ENCODE measurements at regions not wholly inside any gene's neighbourhood (a gene's known extent, or its start where the extent isn't known, plus 50 kb on each side); places are given as distances from the start of the nearest gene placed in this dataset.
"Not testable (repeated sequence)": the region's sequence is repeated elsewhere in the genome, so short reads cannot be mapped to it uniquely, and the experiment has no call there.

DNA sequence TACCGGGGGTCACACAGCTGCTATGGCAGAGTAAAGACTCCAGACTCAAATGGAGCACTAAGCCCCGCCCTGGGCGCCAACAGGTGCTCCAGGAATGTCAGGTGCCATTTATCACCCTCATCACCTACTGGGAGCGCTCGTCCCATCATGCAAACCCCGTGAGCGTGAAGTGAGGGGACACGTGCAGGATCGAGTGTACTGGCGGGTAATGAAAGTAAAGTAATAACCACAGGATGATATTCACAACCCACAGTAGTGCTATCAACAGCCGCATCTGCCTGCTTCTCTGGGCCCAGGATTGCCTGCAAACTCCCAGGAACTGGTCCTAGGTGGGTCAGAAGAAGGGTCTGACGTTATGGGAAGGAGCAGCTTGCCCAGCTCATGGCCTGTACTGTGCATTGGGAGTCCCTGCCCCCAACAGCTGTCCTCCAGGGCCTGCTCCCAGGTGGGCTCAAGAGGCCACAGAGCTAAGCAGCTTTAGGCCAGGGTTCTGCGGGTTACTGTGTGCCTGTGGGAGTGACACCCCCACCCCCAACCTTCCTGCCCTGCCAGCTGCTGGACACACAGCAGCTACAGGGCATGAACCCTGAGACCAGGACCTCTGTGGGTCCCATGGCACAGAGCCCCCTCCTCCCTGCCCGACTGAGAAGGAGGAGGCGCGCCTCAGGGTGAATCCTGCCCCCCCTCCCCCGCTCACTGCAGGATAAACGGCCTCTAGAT is 120.5 kb upstream of the SULF2 start:
- no peaks in the 10 kb centered on the region for H3K9me3 ChIP-seq (ENCODE audit: control insufficient read depth, insufficient read depth, low read depth, low read length)
- H3K4me3 ChIP-seq (ENCODE audit: low read depth, low read length): no peak overlapping the region
- no peak overlapping the region for H3K27ac ChIP-seq (ENCODE audit: low read depth, low read length)
- H3K9ac ChIP-seq (ENCODE audit: low read length): no peak overlapping the region
- no peaks in the 10 kb centered on the region for H3K27me3 ChIP-seq (ENCODE audit: control insufficient read depth, insufficient read depth, low read length)
- H3K4me1 ChIP-seq (ENCODE audit: control insufficient read depth, insufficient read depth, low read length): peaks cover 8% of the 10 kb centered on the region; the same call in 1 of the 2 replicates
- no peaks in the 10 kb centered on the region for H3K36me3 ChIP-seq (ENCODE audit: control insufficient read depth, insufficient read depth, low read length)

DNA sequence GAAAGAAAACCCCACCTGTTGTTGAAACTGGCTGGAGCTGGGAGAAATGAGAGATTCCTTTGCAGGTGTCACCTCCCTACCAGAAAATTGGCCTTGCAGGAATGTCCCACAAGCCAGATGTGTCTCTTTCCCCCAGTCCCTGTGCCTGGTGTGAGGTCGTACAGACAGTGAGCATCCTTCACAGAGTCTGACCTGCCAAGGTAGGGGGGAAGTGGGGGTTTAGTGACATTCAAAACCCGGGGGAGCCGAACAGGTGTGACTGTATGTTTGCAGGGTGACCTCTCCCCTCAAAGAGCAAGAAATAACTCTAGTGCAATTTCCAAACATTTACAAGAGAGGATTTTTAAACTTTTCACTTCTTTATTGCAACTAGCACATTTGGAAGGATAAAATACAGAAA is 117.7 kb upstream of the SULF2 start:
- H3K4me3 ChIP-seq (ENCODE audit: low read depth, low read length); H3K36me3 ChIP-seq (ENCODE audit: control insufficient read depth, insufficient read depth, low read length); H3K4me1 ChIP-seq (ENCODE audit: control insufficient read depth, insufficient read depth, low read length); H3K9me3 ChIP-seq (ENCODE audit: control insufficient read depth, insufficient read depth, low read depth, low read length); H3K27me3 ChIP-seq (ENCODE audit: control insufficient read depth, insufficient read depth, low read length); H3K27ac ChIP-seq (ENCODE audit: low read depth, low read length); H3K9ac ChIP-seq (ENCODE audit: low read length): not testable (repeated sequence)

DNA sequence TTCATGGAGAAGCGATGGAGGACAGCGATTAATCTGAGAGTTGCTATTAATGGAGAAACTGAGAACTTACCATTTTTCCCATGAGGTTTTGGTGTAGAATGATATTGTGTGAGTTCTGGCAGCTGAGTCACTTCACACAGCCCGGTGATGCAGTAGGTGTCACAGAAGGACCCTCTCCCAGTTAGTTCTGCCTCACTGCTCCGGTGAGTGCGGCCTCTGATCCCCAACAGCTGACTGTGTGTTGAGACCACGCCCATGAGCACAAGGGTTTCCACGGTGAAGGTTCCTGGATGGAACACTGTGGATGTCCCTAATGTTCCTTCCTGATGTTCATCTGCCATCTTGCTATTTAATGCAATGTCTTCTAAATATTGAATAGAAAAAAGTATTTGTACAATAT is 114.0 kb upstream of the SULF2 start:
- H3K4me3 ChIP-seq (ENCODE audit: low read depth, low read length); H3K27ac ChIP-seq (ENCODE audit: low read depth, low read length); H3K4me1 ChIP-seq (ENCODE audit: control insufficient read depth, insufficient read depth, low read length); H3K36me3 ChIP-seq (ENCODE audit: control insufficient read depth, insufficient read depth, low read length); H3K9me3 ChIP-seq (ENCODE audit: control insufficient read depth, insufficient read depth, low read depth, low read length); H3K27me3 ChIP-seq (ENCODE audit: control insufficient read depth, insufficient read depth, low read length); H3K9ac ChIP-seq (ENCODE audit: low read length): not testable (repeated sequence)

DNA sequence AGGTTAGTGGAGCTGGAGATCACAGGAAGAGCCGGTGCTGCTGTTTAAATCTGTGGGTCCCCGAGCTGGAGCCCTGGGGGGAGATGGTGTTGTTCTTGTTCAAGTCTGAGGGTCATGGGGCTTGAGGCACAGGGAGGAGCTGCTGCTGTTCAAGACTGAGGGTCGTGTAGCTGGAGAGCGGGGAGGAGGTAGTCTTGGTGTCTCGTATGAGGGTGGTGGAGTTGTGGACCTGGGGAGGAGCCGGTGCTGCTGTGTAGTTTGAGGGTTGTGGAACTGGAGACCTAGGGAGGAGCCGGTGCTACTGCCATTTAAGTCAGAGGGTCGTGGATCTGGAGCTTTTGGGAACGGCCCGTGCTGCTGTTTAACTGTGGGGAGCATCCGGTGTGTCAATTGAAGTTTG is 112.2 kb upstream of the SULF2 start:
- Histone ChIP-seq H3K4me1 (ENCODE audit: control insufficient read depth, insufficient read depth, low read length) (no peaks in the 10 kb centered on the region), H3K9me3 (ENCODE audit: control insufficient read depth, insufficient read depth, low read depth, low read length) (no peaks in the 10 kb centered on the region), H3K9ac (ENCODE audit: low read length) (no peak overlapping the region), H3K27me3 (ENCODE audit: control insufficient read depth, insufficient read depth, low read length) (no peaks in the 10 kb centered on the region), H3K36me3 (ENCODE audit: control insufficient read depth, insufficient read depth, low read length) (no peaks in the 10 kb centered on the region), H3K4me3 (ENCODE audit: low read depth, low read length) (no peak overlapping the region), H3K27ac (ENCODE audit: low read depth, low read length) (no peak overlapping the region)

DNA sequence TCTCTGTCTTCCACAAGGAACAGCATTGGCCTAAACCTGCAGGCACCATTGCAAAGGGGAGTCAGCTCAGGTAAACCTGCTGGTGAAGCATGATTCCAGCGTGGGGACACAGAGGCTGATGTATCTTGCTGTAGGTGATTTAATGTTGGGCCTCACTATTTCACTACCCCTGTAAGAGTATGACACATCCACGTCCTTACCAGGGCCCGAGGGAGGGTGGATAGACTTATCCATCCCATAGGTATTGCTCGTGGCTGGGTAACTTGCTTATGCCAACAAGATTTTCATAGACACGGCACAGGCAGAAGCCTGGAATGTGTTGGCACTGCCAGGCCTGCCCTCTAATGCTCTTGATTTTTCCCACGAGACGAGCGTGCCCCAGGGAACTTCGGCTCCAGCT is 107.4 kb upstream of the SULF2 start:
- not testable (repeated sequence) for H3K9ac ChIP-seq (ENCODE audit: low read length); H3K36me3 ChIP-seq (ENCODE audit: control insufficient read depth, insufficient read depth, low read length); H3K27ac ChIP-seq (ENCODE audit: low read depth, low read length); H3K4me1 ChIP-seq (ENCODE audit: control insufficient read depth, insufficient read depth, low read length); H3K27me3 ChIP-seq (ENCODE audit: control insufficient read depth, insufficient read depth, low read length); H3K4me3 ChIP-seq (ENCODE audit: low read depth, low read length); H3K9me3 ChIP-seq (ENCODE audit: control insufficient read depth, insufficient read depth, low read depth, low read length)

DNA sequence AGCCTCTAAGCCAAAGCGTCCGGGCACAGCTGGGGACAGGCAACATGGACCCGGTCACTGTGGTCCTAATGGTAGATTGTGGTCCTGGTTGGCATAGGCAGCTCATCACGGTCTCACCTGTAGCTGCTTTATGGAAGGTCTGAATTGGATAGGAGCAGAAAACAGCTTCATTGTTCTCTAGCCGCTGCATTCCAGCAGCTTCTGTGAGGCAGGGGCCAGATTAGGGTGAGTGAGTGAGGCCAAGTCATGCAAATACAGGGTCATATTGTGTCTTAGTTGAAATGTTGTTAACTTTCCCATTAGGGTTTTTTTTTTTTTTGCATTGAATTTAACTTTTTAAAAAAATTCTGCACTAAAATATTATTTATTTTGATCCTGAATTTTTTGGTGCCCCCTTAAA is 105.4 kb upstream of the SULF2 start:
- H3K27ac ChIP-seq (ENCODE audit: low read depth, low read length); H3K4me3 ChIP-seq (ENCODE audit: low read depth, low read length); H3K9ac ChIP-seq (ENCODE audit: low read length); H3K36me3 ChIP-seq (ENCODE audit: control insufficient read depth, insufficient read depth, low read length); H3K27me3 ChIP-seq (ENCODE audit: control insufficient read depth, insufficient read depth, low read length); H3K4me1 ChIP-seq (ENCODE audit: control insufficient read depth, insufficient read depth, low read length); H3K9me3 ChIP-seq (ENCODE audit: control insufficient read depth, insufficient read depth, low read depth, low read length): not testable (repeated sequence)

DNA sequence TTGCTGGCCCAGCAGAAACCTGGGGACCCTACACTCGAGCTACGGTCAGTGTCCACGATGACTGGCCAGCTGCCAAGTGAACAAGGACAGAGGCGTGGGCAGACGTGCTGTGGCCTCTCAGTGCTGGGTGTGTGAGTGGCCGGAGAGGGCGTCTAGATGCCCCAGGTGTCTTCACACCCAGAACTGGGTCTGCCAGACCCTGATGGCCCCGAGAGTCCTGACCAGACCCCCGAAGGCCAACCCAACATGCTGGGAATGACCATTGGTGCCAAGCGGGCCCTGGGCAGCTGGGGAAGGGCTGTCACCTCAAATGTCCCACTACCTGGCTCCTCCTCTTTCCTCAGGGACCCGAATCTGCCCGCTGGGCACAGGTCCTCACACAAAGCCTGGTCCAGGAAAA is 104.5 kb upstream of the SULF2 start:
- H3K4me1 ChIP-seq (ENCODE audit: control insufficient read depth, insufficient read depth, low read length); H3K27me3 ChIP-seq (ENCODE audit: control insufficient read depth, insufficient read depth, low read length); H3K27ac ChIP-seq (ENCODE audit: low read depth, low read length); H3K9ac ChIP-seq (ENCODE audit: low read length); H3K4me3 ChIP-seq (ENCODE audit: low read depth, low read length); H3K36me3 ChIP-seq (ENCODE audit: control insufficient read depth, insufficient read depth, low read length); H3K9me3 ChIP-seq (ENCODE audit: control insufficient read depth, insufficient read depth, low read depth, low read length): not testable (repeated sequence)

DNA sequence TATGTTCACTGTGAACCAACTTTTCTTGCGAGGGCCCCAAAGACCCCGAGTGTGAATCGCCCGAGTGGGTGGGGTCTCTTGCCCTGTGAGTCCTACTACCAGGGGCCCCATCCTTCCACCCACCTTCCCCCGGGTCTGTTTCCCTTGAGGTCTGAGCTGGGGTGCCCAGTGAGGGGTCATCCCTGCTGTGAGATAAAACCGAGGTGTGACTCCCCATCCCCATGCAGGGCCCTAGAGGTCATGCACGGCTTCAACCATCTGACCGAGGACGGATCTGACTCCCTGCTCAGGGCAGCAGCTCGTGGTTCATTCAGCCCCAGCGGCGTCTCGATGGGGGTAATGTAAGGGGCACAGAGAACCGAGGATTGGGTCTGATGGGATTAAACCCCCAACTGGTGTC is 103.1 kb upstream of the SULF2 start:
- Histone ChIP-seq H3K27me3 (ENCODE audit: control insufficient read depth, insufficient read depth, low read length) (no peaks in the 10 kb centered on the region), H3K4me3 (ENCODE audit: low read depth, low read length) (no peak overlapping the region), H3K9me3 (ENCODE audit: control insufficient read depth, insufficient read depth, low read depth, low read length) (no peaks in the 10 kb centered on the region), H3K4me1 (ENCODE audit: control insufficient read depth, insufficient read depth, low read length) (no peaks in the 10 kb centered on the region), H3K27ac (ENCODE audit: low read depth, low read length) (no peak overlapping the region), H3K36me3 (ENCODE audit: control insufficient read depth, insufficient read depth, low read length) (no peaks in the 10 kb centered on the region), H3K9ac (ENCODE audit: low read length) (no peak overlapping the region)

DNA sequence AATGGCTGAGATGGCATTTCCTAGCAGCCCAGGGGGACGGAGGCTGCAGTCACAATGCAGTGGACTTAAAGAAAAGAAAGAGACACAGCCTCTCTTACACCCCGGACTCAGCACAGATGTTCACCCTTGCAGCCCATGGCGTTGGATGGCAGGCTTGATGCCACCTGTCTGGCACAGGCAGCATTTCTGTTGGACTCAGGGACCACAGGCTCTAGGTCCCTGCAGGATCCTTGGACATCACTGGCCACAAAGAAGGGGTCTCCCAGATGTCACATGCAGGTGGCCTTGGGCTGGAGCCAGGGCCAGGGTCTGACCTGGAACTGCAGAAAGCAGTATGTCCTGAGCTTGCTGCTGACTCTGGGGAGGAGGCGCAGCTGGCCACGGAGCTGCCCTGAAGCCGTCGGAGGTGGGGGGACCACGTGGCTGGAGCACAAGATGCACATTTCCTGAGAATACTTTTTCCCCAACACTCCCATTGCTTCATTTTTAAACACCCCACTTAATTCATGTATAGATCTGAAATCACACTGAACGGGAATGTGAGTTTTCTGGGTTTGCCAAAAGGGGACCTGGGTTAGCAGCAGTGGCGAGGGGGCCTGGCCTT is 102.3 kb upstream of the SULF2 start:
- H3K9ac ChIP-seq (ENCODE audit: low read length): no peak overlapping the region
- no peak overlapping the region for H3K27ac ChIP-seq (ENCODE audit: low read depth, low read length)
- no peaks in the 10 kb centered on the region for H3K36me3 ChIP-seq (ENCODE audit: control insufficient read depth, insufficient read depth, low read length)
- H3K9me3 ChIP-seq (ENCODE audit: control insufficient read depth, insufficient read depth, low read depth, low read length): no peaks in the 10 kb centered on the region
- no peak overlapping the region for H3K4me3 ChIP-seq (ENCODE audit: low read depth, low read length)
- no peaks in the 10 kb centered on the region for H3K27me3 ChIP-seq (ENCODE audit: control insufficient read depth, insufficient read depth, low read length)
- H3K4me1 ChIP-seq (ENCODE audit: control insufficient read depth, insufficient read depth, low read length): no peaks in the 10 kb centered on the region

DNA sequence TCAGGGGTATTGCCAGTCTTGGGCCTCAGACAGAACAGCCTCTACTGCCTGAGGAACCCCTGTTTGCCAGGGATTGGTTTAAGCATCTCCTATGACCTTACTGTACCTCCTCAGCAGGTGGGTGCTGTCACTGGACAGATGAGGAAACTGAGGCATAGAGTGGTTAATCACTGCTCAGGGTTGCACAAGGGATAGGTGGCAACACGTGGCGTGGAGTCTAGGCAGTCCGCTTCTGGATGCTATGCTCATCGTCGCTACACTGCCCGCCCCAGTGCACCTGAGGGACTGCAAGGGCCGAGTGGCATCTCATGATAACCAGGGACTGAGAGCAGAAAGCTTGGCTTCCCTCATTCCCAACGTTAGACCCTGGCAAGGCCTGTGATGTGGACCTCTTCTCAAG is 101.8 kb upstream of the SULF2 start:
- Histone ChIP-seq H3K27ac (ENCODE audit: low read depth, low read length) (no peak overlapping the region), H3K9me3 (ENCODE audit: control insufficient read depth, insufficient read depth, low read depth, low read length) (no peaks in the 10 kb centered on the region), H3K9ac (ENCODE audit: low read length) (no peak overlapping the region), H3K27me3 (ENCODE audit: control insufficient read depth, insufficient read depth, low read length) (no peaks in the 10 kb centered on the region), H3K4me1 (ENCODE audit: control insufficient read depth, insufficient read depth, low read length) (no peaks in the 10 kb centered on the region), H3K36me3 (ENCODE audit: control insufficient read depth, insufficient read depth, low read length) (no peaks in the 10 kb centered on the region), H3K4me3 (ENCODE audit: low read depth, low read length) (no peak overlapping the region)

DNA sequence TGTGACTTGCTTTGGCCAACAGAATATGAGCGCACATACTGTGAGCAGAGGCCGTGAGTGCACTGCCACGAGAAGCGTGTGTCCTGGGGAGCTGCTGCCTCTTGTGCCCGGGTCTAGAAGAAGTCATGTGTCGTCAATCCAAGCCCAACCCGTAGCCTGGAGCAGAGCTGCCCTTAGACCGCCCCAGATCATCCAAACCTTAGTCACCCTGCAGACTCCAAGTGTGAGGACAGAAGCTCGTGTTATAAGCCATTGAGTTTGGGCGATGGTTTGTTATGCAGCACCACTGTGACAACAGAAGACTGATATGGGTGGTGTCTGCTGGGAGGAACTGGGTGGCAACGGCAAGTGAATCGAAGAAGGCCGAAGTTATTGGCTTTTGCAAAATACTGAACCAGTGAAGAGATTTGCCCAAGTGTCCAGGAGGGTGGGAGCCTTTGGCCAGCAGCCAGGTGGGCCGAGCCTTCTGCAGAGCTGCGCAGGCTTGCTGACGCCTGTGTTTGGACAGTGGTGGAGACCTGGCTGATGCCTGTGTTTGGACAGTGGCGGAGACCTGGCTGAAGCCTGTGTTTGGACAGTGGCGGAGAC is 101.3 kb upstream of the SULF2 start:
- H3K9ac ChIP-seq (ENCODE audit: low read length): no peak overlapping the region
- H3K27ac ChIP-seq (ENCODE audit: low read depth, low read length): no peak overlapping the region
- no peak overlapping the region for H3K4me3 ChIP-seq (ENCODE audit: low read depth, low read length)
- H3K36me3 ChIP-seq (ENCODE audit: control insufficient read depth, insufficient read depth, low read length): no peaks in the 10 kb centered on the region
- no peaks in the 10 kb centered on the region for H3K4me1 ChIP-seq (ENCODE audit: control insufficient read depth, insufficient read depth, low read length)
- no peaks in the 10 kb centered on the region for H3K27me3 ChIP-seq (ENCODE audit: control insufficient read depth, insufficient read depth, low read length)
- H3K9me3 ChIP-seq (ENCODE audit: control insufficient read depth, insufficient read depth, low read depth, low read length): no peaks in the 10 kb centered on the region
